ENCODE measurements at regions not wholly inside any gene's neighbourhood (a gene's known extent, or its start where the extent isn't known, plus 50 kb on each side); places are given as distances from the start of the nearest gene placed in this dataset.
A peak's percentile ranks its signal among the peaks of the same experiment; 100 is the strongest.

- peak; percentile 75 for TF ChIP-seq ARID5B (CRISPR knock-in tag; IDR thresholded peaks at IDR 0.05)
- no peak for TF ChIP-seq ZNF431 (CRISPR knock-in tag; IDR thresholded peaks at IDR 0.05; ENCODE audit: borderline replicate concordance, low read depth)
- no peak for TF ChIP-seq TBP (CRISPR knock-in tag; IDR thresholded peaks at IDR 0.05)
- TF ChIP-seq ZNF230 (CRISPR knock-in tag; IDR thresholded peaks at IDR 0.05): no peak
- no peak for TF ChIP-seq RORA (CRISPR knock-in tag; IDR thresholded peaks at IDR 0.05)
- TF ChIP-seq ZNF441 (CRISPR knock-in tag; IDR thresholded peaks at IDR 0.05; ENCODE audit: borderline replicate concordance): no peak
- no peak; the same call in 1 of the 2 replicates for TF ChIP-seq IKZF5 (CRISPR knock-in tag; IDR thresholded peaks at IDR 0.05)
- TF ChIP-seq PRDM15 (CRISPR knock-in tag; IDR thresholded peaks at IDR 0.05): no peak
- TF ChIP-seq, protein P1, sequence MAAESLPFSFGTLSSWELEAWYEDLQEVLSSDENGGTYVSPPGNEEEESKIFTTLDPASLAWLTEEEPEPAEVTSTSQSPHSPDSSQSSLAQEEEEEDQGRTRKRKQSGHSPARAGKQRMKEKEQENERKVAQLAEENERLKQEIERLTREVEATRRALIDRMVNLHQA (CRISPR knock-in tag; IDR thresholded peaks at IDR 0.05): no peak
- TF ChIP-seq ZNF557 (CRISPR knock-in tag; IDR thresholded peaks at IDR 0.05): no peak
- no peak for TF ChIP-seq SMYD3 (CRISPR knock-in tag; IDR thresholded peaks at IDR 0.05)
- TF ChIP-seq, protein P2, sequence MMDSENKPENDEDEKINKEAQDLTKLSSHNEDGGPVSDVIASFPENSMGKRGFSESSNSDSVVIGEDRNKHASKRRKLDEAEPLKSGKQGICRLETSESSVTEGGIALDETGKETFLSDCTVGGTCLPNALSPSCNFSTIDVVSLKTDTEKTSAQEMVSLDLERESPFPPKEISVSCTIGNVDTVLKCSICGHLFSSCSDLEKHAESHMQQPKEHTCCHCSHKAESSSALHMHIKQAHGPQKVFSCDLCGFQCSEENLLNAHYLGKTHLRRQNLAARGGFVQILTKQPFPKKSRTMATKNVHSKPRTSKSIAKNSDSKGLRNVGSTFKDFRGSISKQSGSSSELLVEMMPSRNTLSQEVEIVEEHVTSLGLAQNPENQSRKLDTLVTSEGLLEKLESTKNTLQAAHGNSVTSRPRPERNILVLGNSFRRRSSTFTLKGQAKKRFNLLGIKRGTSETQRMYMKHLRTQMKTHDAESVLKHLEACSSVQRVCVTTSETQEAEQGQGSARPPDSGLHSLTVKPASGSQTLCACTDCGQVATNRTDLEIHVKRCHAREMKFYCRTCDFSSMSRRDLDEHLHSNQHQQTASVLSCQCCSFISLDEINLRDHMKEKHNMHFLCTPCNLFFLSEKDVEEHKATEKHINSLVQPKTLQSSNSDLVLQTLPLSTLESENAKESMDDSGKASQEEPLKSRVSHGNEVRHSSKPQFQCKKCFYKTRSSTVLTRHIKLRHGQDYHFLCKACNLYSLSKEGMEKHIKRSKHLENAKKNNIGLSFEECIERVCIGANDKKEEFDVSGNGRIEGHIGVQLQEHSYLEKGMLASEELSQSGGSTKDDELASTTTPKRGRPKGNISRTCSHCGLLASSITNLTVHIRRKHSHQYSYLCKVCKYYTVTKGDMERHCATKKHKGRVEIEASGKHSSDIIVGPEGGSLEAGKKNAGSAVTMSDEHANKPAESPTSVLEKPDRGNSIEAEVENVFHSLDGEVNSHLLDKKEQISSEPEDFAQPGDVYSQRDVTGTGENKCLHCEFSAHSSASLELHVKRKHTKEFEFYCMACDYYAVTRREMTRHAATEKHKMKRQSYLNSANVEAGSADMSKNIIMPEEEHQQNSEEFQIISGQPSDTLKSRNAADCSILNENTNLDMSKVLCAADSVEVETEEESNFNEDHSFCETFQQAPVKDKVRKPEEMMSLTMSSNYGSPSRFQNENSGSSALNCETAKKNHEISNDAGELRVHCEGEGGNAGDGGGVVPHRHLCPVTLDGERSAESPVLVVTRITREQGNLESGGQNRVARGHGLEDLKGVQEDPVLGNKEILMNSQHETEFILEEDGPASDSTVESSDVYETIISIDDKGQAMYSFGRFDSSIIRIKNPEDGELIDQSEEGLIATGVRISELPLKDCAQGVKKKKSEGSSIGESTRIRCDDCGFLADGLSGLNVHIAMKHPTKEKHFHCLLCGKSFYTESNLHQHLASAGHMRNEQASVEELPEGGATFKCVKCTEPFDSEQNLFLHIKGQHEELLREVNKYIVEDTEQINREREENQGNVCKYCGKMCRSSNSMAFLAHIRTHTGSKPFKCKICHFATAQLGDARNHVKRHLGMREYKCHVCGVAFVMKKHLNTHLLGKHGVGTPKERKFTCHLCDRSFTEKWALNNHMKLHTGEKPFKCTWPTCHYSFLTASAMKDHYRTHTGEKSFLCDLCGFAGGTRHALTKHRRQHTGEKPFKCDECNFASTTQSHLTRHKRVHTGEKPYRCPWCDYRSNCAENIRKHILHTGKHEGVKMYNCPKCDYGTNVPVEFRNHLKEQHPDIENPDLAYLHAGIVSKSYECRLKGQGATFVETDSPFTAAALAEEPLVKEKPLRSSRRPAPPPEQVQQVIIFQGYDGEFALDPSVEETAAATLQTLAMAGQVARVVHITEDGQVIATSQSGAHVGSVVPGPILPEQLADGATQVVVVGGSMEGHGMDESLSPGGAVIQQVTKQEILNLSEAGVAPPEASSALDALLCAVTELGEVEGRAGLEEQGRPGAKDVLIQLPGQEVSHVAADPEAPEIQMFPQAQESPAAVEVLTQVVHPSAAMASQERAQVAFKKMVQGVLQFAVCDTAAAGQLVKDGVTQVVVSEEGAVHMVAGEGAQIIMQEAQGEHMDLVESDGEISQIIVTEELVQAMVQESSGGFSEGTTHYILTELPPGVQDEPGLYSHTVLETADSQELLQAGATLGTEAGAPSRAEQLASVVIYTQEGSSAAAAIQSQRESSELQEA (CRISPR knock-in tag; IDR thresholded peaks at IDR 0.05; ENCODE audit: not compliant biosample characterization): no peak
- no peak for TF ChIP-seq MXI1 (IDR thresholded peaks at IDR 0.05; ENCODE audit: borderline replicate concordance, low read depth, low read length)
Measured at GRCh38 chr5:135229679-135230132, 169.3 kb downstream of the MACROH2A1 start (continued).

Data from HepG2 (cell line).